GM20000 (cell line): ENCODE measurements at regions not wholly inside any gene's neighbourhood (a gene's known extent, or its start where the extent isn't known, plus 50 kb on each side); places are given as distances from the start of the nearest gene placed in this dataset.

ENCODE experiments used
- DNase-seq: peaks from one replicate; pipeline ENCODE4 v3.0.0; 2012; ENCODE audit warnings: low spot score
- TF ChIP-seq, protein P1 (sequence below): IDR thresholded peaks from 2 replicates; pipeline ENCODE4 v1.5.1; 2012; ENCODE audit warnings: mild to moderate bottlenecking, control low read depth; ENCODE audit errors: extremely low read depth, missing control alignments

DNA sequence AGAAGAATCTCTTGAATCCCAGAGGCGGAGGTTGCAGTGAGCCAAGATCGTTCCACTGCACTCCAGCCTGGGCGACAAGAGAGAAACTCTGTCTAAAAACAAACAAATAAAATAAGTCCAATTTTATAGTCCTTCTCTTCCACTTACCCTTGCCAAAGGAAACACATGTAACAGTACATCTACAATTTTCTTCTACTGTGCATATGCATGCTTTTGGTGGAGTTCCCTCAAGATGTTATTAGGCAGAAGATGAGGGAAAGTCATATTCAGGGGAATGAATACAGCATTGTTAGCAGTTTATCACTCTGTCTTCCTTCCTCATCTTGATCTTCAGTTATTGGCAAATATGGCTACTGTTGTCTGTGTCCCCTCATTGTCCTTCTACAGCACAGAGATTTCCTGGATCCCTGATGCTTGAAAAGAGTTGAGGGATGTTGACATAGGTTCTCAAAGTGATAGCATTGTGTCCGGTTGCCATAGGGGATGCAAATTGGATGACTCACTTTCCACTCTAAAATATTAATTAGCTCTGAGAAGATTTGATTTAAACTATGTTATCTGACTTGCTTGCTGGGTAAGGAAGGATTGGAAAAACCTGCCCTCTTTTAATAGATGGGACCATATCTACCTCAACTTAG is 1173.6 kb downstream of the KCNT2 start:
- TF ChIP-seq, protein P1, sequence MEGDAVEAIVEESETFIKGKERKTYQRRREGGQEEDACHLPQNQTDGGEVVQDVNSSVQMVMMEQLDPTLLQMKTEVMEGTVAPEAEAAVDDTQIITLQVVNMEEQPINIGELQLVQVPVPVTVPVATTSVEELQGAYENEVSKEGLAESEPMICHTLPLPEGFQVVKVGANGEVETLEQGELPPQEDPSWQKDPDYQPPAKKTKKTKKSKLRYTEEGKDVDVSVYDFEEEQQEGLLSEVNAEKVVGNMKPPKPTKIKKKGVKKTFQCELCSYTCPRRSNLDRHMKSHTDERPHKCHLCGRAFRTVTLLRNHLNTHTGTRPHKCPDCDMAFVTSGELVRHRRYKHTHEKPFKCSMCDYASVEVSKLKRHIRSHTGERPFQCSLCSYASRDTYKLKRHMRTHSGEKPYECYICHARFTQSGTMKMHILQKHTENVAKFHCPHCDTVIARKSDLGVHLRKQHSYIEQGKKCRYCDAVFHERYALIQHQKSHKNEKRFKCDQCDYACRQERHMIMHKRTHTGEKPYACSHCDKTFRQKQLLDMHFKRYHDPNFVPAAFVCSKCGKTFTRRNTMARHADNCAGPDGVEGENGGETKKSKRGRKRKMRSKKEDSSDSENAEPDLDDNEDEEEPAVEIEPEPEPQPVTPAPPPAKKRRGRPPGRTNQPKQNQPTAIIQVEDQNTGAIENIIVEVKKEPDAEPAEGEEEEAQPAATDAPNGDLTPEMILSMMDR, result no peak
- DNase-seq, result no peak

DNA sequence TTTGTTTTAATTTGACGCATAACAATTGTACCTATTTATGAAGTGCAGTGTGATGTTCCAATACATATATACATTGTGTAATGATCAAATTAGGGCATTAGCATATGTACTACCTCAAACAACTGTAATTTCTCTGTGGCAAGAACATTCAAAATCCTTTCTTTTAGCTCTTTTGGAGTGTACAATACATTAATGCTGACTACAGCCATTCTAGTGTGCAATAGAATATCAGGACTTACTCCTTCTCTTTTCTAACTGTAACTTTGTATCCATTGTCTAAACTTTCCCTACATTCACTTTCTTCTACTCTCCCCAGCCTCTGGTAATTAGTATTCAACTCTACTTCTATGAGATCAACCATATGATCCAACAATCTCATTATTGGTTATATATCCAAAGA is 1177.4 kb downstream of the KCNT2 start:
- no peak for DNase-seq
- TF ChIP-seq, protein P1, result no peak

DNA sequence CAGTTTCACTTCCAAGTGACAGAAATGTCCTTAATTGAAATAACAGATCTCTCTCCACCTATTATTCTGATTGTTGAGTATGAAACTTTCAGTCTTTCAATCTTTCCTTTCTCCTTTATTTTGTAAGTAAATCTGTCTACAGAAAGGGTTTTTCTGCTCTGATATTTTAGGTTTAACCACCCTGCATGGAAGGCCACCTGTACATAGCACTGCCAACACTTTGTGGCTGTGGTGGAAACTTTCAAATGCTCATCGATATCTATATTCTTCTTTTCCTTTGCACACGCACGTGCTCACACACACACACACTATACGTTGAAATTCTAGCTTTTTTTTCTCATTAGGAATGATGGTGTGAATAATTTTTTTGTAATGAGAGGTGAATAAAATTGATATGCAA is 1179.3 kb downstream of the KCNT2 start:
- DNase-seq, result no peak
- TF ChIP-seq, protein P1, result no peak

DNA sequence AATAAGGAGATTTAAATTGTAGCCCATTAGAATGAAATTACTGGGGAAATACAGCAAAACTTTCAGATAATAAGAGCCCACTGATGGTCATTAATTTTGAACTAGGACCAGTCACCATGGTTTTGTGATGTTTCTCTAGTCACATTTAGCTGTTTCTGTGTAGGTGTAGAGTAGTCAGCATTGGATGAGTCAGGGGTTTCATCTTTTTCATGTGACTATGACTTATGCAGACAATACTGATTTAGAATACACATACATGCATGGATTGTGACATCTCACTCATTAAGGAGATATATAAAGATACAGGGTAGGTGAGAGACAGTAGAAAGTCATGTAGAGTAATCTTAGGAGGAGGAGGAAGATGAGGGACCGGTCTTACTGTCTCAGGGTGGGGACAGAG is 1192.7 kb downstream of the KCNT2 start:
- TF ChIP-seq, protein P1, result no peak
- no peak for DNase-seq

DNA sequence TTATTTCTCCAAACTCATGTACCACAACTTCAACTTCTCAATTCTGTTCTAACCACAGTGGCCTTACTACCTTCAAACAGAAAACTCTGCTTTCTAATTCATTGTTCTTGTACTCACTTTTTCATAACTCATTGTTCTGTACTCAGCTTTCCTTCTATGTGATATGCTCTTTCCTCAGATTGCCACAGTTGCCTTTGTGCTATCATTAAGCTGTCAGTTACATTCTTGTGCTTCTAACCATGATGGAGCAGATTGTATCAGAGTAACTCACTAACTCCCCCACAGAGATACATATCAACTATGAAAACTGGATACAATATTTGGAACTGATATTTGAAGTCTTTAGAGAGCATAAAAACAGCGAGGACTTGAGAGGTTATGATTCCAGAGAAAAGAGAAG is 1213.7 kb downstream of the KCNT2 start:
- DNase-seq, result no peak
- TF ChIP-seq, protein P1, result no peak

DNA sequence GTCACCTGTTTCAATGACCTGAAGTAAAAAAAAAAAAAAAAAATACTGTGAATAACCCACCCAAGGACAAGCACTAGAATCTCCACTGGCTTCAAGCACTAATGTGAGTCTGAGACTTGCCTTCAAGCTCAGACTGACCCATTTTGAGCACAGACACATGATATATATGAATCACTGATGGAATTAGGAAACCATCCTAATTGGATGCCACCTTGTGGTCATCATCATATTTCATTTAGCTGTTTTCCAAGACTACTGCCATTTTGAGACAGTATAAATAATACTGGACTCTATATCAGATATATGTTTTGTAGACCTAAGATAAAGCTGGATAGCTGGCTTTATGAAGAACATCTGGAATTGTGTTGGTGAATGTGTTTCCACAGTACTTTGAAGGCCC is 1232.0 kb downstream of the KCNT2 start:
- TF ChIP-seq, protein P1, result no peak
- no peak for DNase-seq

DNA sequence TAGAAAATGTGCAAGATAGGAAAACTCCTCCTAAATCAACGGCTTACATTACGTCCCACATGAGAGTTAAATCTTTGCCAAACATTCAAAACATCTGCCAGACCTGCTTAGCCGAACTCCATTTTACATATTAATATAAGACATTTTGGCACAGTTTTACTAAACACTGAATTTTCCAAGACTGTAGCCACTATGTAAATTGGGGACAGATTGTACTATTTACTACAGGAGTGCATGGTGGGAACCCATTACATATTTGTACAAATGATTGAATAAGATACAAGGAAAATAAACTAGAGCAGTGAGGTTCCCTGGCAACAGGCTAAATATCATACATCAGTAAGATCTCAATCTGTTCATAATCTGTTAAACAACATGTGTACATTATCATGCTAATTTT is 1234.4 kb downstream of the KCNT2 start:
- TF ChIP-seq, protein P1, result no peak

More for the DNA sequence above, 1234.4 kb downstream of the KCNT2 start:
- no peak for DNase-seq
